ENCODE measurements at regions not wholly inside any gene's neighbourhood (a gene's known extent, or its start where the extent isn't known, plus 50 kb on each side); places are given as distances from the start of the nearest gene placed in this dataset.

DNA sequence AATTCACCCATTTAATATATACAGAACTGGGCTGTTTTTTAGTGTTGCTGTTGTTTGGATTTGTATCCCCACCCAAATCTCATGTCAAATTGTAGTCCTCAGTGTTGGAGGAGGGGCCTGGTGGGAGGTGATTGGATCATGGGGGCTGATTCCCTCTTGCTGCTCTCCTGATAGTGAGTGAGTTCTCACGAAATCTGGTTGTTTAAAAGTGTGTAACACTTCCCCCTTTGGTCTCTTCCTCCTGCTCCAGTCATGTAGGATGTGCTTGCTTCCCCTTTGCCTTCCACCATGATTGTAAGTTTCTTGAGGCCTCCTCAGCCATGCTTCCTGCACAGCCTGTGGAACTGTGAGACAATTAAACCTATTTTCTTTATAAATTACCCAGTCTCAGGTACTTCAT is 141.6 kb upstream of the AADAT start:
- Histone ChIP-seq H3F3A (ENCODE audit: insufficient read depth, low read length) (no peaks in the 10 kb centered on the region), H3K4me1 (ENCODE audit: insufficient read depth, low read length, severe bottlenecking) (no peaks in the 10 kb centered on the region), H3K9me3 (ENCODE audit: low read length) (no peaks in the 10 kb centered on the region), H3K4me2 (ENCODE audit: low read length) (no peak overlapping the region), H3K36me3 (ENCODE audit: insufficient read depth, low read length) (no peaks in the 10 kb centered on the region), H3K9ac (ENCODE audit: low read length) (no peak overlapping the region), H4K20me1 (ENCODE audit: insufficient read depth, low read length) (no peaks in the 10 kb centered on the region), H3K27me3 (ENCODE audit: insufficient read depth, low read length) (no peaks in the 10 kb centered on the region), H3K27ac (ENCODE audit: low read depth, low read length, poor library complexity, severe bottlenecking) (no peak overlapping the region), H3K79me2 (ENCODE audit: insufficient read depth, low read length) (no peaks in the 10 kb centered on the region), H3K9me2 (ENCODE audit: low read depth, low read length) (no peaks in the 10 kb centered on the region), H2AFZ (ENCODE audit: low read length) (no peak overlapping the region), H3K4me3 (ENCODE audit: low read depth, low read length, poor library complexity, severe bottlenecking) (no peak overlapping the region)
- TF ChIP-seq CTCF (IDR thresholded peaks at IDR 0.05; ENCODE audit: low read length): no peak

DNA sequence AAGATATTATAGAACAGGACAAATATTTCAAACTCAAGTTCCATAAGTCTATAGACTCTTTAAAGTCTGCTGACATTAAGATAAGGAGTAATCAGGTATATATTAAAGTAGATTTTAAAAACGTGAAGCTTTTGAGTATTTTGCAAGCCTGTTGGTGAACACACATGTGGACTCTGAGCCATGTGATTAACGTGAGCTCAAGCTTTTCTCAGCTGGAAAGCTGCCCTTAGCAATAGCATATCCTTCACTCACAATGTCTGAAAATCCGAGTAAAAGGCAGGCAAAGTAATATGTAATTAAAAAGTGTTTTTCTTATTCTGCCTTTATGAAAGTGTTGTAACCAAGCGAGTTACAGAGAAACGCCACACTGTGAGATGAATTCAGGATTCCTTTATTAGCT is 140.5 kb upstream of the AADAT start:
- Histone ChIP-seq H2AFZ (ENCODE audit: low read length) (no peak overlapping the region), H3K4me2 (ENCODE audit: low read length) (no peak overlapping the region), H3F3A (ENCODE audit: insufficient read depth, low read length) (no peaks in the 10 kb centered on the region), H3K9me2 (ENCODE audit: low read depth, low read length) (no peaks in the 10 kb centered on the region), H4K20me1 (ENCODE audit: insufficient read depth, low read length) (no peaks in the 10 kb centered on the region), H3K27ac (ENCODE audit: low read depth, low read length, poor library complexity, severe bottlenecking) (no peak overlapping the region), H3K36me3 (ENCODE audit: insufficient read depth, low read length) (no peaks in the 10 kb centered on the region), H3K79me2 (ENCODE audit: insufficient read depth, low read length) (no peaks in the 10 kb centered on the region), H3K4me3 (ENCODE audit: low read depth, low read length, poor library complexity, severe bottlenecking) (no peak overlapping the region), H3K9me3 (ENCODE audit: low read length) (no peaks in the 10 kb centered on the region), H3K27me3 (ENCODE audit: insufficient read depth, low read length) (no peaks in the 10 kb centered on the region), H3K4me1 (ENCODE audit: insufficient read depth, low read length, severe bottlenecking) (no peaks in the 10 kb centered on the region), H3K9ac (ENCODE audit: low read length) (no peak overlapping the region)
- TF ChIP-seq CTCF (IDR thresholded peaks at IDR 0.05; ENCODE audit: low read length): no peak
- TF ChIP-seq EZH2 (IDR thresholded peaks at IDR 0.05; ENCODE audit: borderline replicate concordance, low read length): no peak

GRCh38 chr4:170229006-170229405 is 139.2 kb upstream of the AADAT start:
- Histone ChIP-seq H3K27me3 (ENCODE audit: insufficient read depth, low read length) (no peaks in the 10 kb centered on the region), H2AFZ (ENCODE audit: low read length) (no peak overlapping the region), H3F3A (ENCODE audit: insufficient read depth, low read length) (no peaks in the 10 kb centered on the region), H3K9me3 (ENCODE audit: low read length) (no peaks in the 10 kb centered on the region), H3K4me1 (ENCODE audit: insufficient read depth, low read length, severe bottlenecking) (no peaks in the 10 kb centered on the region), H3K9ac (ENCODE audit: low read length) (no peak overlapping the region), H3K36me3 (ENCODE audit: insufficient read depth, low read length) (no peaks in the 10 kb centered on the region), H3K9me2 (ENCODE audit: low read depth, low read length) (no peaks in the 10 kb centered on the region), H3K4me2 (ENCODE audit: low read length) (no peak overlapping the region), H3K79me2 (ENCODE audit: insufficient read depth, low read length) (no peaks in the 10 kb centered on the region), H3K4me3 (ENCODE audit: low read depth, low read length, poor library complexity, severe bottlenecking) (no peak overlapping the region), H4K20me1 (ENCODE audit: insufficient read depth, low read length) (no peaks in the 10 kb centered on the region), H3K27ac (ENCODE audit: low read depth, low read length, poor library complexity, severe bottlenecking) (no peak overlapping the region)
- TF ChIP-seq EZH2 (IDR thresholded peaks at IDR 0.05; ENCODE audit: borderline replicate concordance, low read length) (no peak), CTCF (IDR thresholded peaks at IDR 0.05; ENCODE audit: low read length) (no peak)

All from OCI-LY1 (cell line).